Thyroid gland (tissue), 4 donors: ENCODE measurements at regions not wholly inside any gene's neighbourhood (a gene's known extent, or its start where the extent isn't known, plus 50 kb on each side); places are given as distances from the start of the nearest gene placed in this dataset.

ENCODE experiments used
- POLR2A ChIP-seq, 2 donors: fragments of 450-650 bp; IDR thresholded peaks; one replicate each; pipeline ENCODE4 v1.6.1; 2017; ENCODE audit warnings: antibody characterized with exemption in 2 of 2, mild to moderate bottlenecking in 2 of 2, moderate library complexity in 1 of 2
- TF ChIP-seq, protein P1 (sequence below), 6 experiments: fragments of 200-600 bp in 3 of 6; fragments of 450-650 bp in 3 of 6; sonication (generic) in 3 of 6; IDR thresholded peaks; one replicate each; pipeline ENCODE4 v1.5.1; 2016 to 2019; ENCODE audit warnings: antibody characterized with exemption in 6 of 6, mild to moderate bottlenecking in 2 of 6, inconsistent platforms in 1 of 6, moderate library complexity in 1 of 6

DNA sequence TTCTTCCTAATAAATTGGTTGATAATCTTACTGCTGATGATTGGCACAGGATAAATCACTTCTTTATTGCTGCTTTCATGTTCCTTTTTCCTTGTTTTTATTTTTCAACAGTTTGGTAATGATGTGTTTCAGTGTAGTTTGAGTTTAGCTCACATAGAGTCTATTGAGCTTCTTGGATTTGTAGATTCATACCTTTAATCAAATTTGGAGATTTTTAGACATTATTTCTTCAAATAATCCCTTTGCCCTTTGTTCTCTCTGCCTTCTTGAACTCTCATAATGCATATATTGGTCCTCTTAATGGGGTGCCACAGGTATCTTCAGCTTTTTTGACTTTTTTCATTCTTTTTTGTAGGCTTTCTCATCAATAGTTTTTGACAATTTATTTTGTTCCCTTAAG lies 275.3 kb downstream of the TLE4 start:
- TF ChIP-seq, protein P1, sequence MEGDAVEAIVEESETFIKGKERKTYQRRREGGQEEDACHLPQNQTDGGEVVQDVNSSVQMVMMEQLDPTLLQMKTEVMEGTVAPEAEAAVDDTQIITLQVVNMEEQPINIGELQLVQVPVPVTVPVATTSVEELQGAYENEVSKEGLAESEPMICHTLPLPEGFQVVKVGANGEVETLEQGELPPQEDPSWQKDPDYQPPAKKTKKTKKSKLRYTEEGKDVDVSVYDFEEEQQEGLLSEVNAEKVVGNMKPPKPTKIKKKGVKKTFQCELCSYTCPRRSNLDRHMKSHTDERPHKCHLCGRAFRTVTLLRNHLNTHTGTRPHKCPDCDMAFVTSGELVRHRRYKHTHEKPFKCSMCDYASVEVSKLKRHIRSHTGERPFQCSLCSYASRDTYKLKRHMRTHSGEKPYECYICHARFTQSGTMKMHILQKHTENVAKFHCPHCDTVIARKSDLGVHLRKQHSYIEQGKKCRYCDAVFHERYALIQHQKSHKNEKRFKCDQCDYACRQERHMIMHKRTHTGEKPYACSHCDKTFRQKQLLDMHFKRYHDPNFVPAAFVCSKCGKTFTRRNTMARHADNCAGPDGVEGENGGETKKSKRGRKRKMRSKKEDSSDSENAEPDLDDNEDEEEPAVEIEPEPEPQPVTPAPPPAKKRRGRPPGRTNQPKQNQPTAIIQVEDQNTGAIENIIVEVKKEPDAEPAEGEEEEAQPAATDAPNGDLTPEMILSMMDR (IDR thresholded peaks at IDR 0.05) = no peak
- TF ChIP-seq POLR2A (IDR thresholded peaks at IDR 0.05) = no peak
